IMR-90 (cell line): ENCODE measurements at regions not wholly inside any gene's neighbourhood (a gene's known extent, or its start where the extent isn't known, plus 50 kb on each side); places are given as distances from the start of the nearest gene placed in this dataset.

Experiments
- ATAC-seq: fragments of 200-7000 bp; cut with Tn5 transposase; 2 replicates; pipeline ENCODE4 v1.9.1; 2020; ENCODE audit warnings: low read depth, mild to moderate bottlenecking, moderate library complexity
- BruUV-seq: library from RNA; stranded (reverse); fragments of 400-500 nt; replicated peaks from 2 replicates; lab custom pipeline; 2021; lab: Mats Ljungman, UMichigan
- CTCF ChIA-PET: fragments of 300-600 bp; formaldehyde crosslinking; extraction: SDS; loops from one replicate; lab custom pipeline; 2021; ENCODE audit warnings: antibody characterized with exemption; lab: Yijun Ruan, JAX
- POLR2A ChIA-PET: fragments of 300-600 bp; sonication (Branson Sonifier 250); formaldehyde crosslinking; loops from one replicate; lab custom pipeline; 2022; ENCODE audit warnings: antibody characterized with exemption; ENCODE audit not compliant: unreplicated experiment; lab: Charles Lee
- DNase-seq: peaks from one replicate; pipeline ENCODE4 v3.0.0; 2013
- H2AFZ ChIP-seq: replicated peaks from 2 replicates; pipeline ENCODE3; 2013; ENCODE audit warnings: low read length, mild to moderate bottlenecking; ENCODE audit not compliant: poor library complexity
- H2AK5ac ChIP-seq: 2 replicates; pipeline ENCODE4 v1.6.1; 2013; ENCODE audit warnings: low read depth, low read length, inconsistent platforms
- H2AK9ac ChIP-seq: replicated peaks from 2 replicates; pipeline ENCODE3; 2013; ENCODE audit warnings: mild to moderate bottlenecking, low read depth, low read length, moderate library complexity; ENCODE audit not compliant: poor library complexity
- H2BK120ac ChIP-seq: 2 replicates; pipeline ENCODE4 v1.6.1; 2013; ENCODE audit warnings: low read depth, low read length, inconsistent platforms
- H2BK15ac ChIP-seq: 3 replicates; pipeline ENCODE4 v1.6.1; 2013; ENCODE audit warnings: low read depth, low read length, inconsistent platforms
- H2BK20ac ChIP-seq: 2 replicates; pipeline ENCODE4 v1.6.1; 2013; ENCODE audit warnings: low read depth, mild to moderate bottlenecking, inconsistent platforms, low read length, moderate library complexity
- H2BK5ac ChIP-seq: 2 replicates; pipeline ENCODE4 v1.6.1; 2013; ENCODE audit warnings: mild to moderate bottlenecking, low read depth, low read length, inconsistent platforms; ENCODE audit not compliant: poor library complexity, severe bottlenecking
- H3K14ac ChIP-seq: replicated peaks from 2 replicates; pipeline ENCODE4 v1.6.1; 2013; ENCODE audit warnings: low read depth, low read length, inconsistent platforms
- H3K18ac ChIP-seq: 2 replicates; pipeline ENCODE4 v1.6.1; 2013; ENCODE audit warnings: low read depth, low read length, control low read depth
- H3K23ac ChIP-seq: 2 replicates; pipeline ENCODE4 v1.6.1; 2013; ENCODE audit warnings: low read depth, low read length, inconsistent platforms
- H3K27ac ChIP-seq: 2 replicates; pipeline ENCODE4 v1.5.1; 2013; ENCODE audit warnings: mild to moderate bottlenecking, control low read depth, low read length; ENCODE audit not compliant: insufficient read depth
- H3K27me3 ChIP-seq: 2 replicates; pipeline ENCODE4 v1.6.1; 2013; ENCODE audit warnings: low read length; ENCODE audit not compliant: control insufficient read depth, insufficient read depth
- H3K36me3 ChIP-seq: 2 replicates; pipeline ENCODE4 v1.6.1; 2013; ENCODE audit warnings: low read length, mixed read lengths; ENCODE audit not compliant: control insufficient read depth, insufficient read depth
- H3K4ac ChIP-seq: 2 replicates; pipeline ENCODE4 v1.6.1; 2013; ENCODE audit warnings: low read depth, low read length, inconsistent platforms
- H3K4me1 ChIP-seq: 2 replicates; pipeline ENCODE4 v1.6.1; 2013; ENCODE audit warnings: low read length, mixed read lengths; ENCODE audit not compliant: control insufficient read depth, insufficient read depth
- H3K4me2 ChIP-seq: 2 replicates; pipeline ENCODE4 v1.6.1; 2013; ENCODE audit warnings: low read depth, mild to moderate bottlenecking, control low read depth, low read length, moderate library complexity
- H3K4me3 ChIP-seq: 2 replicates; pipeline ENCODE4 v1.5.1; 2013; ENCODE audit warnings: low read depth, mild to moderate bottlenecking, control low read depth, low read length, moderate library complexity; ENCODE audit not compliant: insufficient read depth
- H3K56ac ChIP-seq: 2 replicates; pipeline ENCODE4 v1.6.1; 2013; ENCODE audit warnings: low read length, inconsistent platforms; ENCODE audit not compliant: insufficient read depth; ENCODE audit errors: extremely low read depth
- H3K79me1 ChIP-seq, 2 experiments: 2 replicates each; pipeline ENCODE4 v1.6.1; 2013; ENCODE audit warnings: low read length in 2 of 2, inconsistent platforms in 1 of 2, low read depth in 1 of 2
- H3K9ac ChIP-seq: 2 replicates; pipeline ENCODE4 v1.6.1; 2013; ENCODE audit warnings: low read depth, low read length, control low read depth
- H3K9me1 ChIP-seq: 2 replicates; pipeline ENCODE4 v1.6.1; 2013; ENCODE audit warnings: low read length, inconsistent platforms; ENCODE audit not compliant: insufficient read depth
- H3K9me3 ChIP-seq: 2 replicates; pipeline ENCODE4 v1.6.1; 2013; ENCODE audit warnings: low read length; ENCODE audit not compliant: control insufficient read depth, insufficient read depth
- H4K20me1 ChIP-seq: 2 replicates; pipeline ENCODE4 v1.6.1; 2013; ENCODE audit warnings: low read length, inconsistent platforms; ENCODE audit not compliant: insufficient read depth
- H4K5ac ChIP-seq: 2 replicates; pipeline ENCODE4 v1.6.1; 2013; ENCODE audit warnings: mild to moderate bottlenecking, low read depth, low read length, control low read depth
- H4K8ac ChIP-seq, 2 experiments: 2 replicates each; pipeline ENCODE4 v1.6.1; 2013; ENCODE audit warnings: low read depth in 2 of 2, low read length in 2 of 2, control low read depth in 1 of 2, inconsistent platforms in 1 of 2
- H4K91ac ChIP-seq: 2 replicates; pipeline ENCODE4 v1.6.1; 2013; ENCODE audit warnings: low read depth, low read length, inconsistent platforms; ENCODE audit not compliant: insufficient read depth
- CEBPB ChIP-seq: IDR thresholded peaks from 2 replicates; pipeline ENCODE4 v1.6.1; 2012; ENCODE audit warnings: low read depth, low read length, improper control_type of control experiment
- RFX5 ChIP-seq: IDR thresholded peaks from 2 replicates; pipeline ENCODE4 v1.8.0; 2012; ENCODE audit warnings: low read depth, mild to moderate bottlenecking, low read length, moderate library complexity
- WGBS, 2 experiments: methylation state at CpG; one replicate each; pipeline versions ENCODE4 v1.1.5 to v1.1.7; 2013; ENCODE audit warnings: missing lambda C conversion rate in 2 of 2; ENCODE audit not compliant: insufficient read length in 1 of 2; ENCODE audit errors: extremely low coverage in 2 of 2; 5-methylcytosine and 5-hydroxymethylcytosine counted together
- dilution Hi-C: fragments of 300-500 bp; cut with HindIII; formaldehyde crosslinking; loops from one replicate; pipeline ENCODE4 v1.14.3; 2018; ENCODE audit warnings: low sequenced_read_pairs; ENCODE audit not compliant: unreplicated experiment
- in situ Hi-C: fragments of 300-500 bp; cut with MboI; formaldehyde crosslinking; loops from 3 replicates; pipeline ENCODE4 v1.14.3; 2019; ENCODE audit warnings: low sequenced_read_pairs, inconsistent platforms, mixed read lengths
- intact Hi-C: fragments of 100-400 bp; cut with micrococcal nuclease; formaldehyde crosslinking; loops from 2 replicates; pipeline ENCODE4 v1.10.0; 2022
- TF ChIP-seq, protein P1 (sequence below): fragments of 150-350 bp; IDR thresholded peaks from 2 replicates; pipeline ENCODE4 v1.6.1; 2017; ENCODE audit warnings: mild to moderate bottlenecking, antibody characterized with exemption, low read length, low read depth

DNA sequence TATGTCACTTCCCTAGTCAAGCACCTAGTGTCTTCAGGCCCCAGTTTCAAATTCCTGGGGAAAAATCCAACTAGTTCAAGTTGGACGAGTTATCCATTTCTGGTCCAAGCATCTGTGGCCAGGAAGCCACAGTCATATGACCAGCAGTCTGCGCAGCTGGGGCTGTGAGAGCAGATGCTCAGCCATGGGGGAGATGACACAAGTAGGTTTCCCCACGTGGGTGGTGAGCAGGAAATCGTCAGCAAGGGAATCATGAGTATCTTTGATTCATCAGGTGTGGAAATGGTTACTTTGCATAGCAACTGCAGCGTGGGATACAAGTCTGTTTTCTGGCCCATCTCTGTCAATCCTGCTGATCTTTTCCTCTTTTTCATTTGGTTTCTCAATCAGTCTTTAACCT lies 185.3 kb downstream of the C11orf91 start:
- POLR2A ChIA-PET, result interaction anchor here (0.6 kb wide), 1 partner anchor 14 kb away, joined by 3 read pairs; no protein-coding TSS in a partner anchor
- Histone ChIP-seq H3K4me1 (no peaks in the 10 kb centered on the region), H4K91ac (no peak overlapping the region), H3K27me3 (no peaks in the 10 kb centered on the region), H2AK9ac (no peak overlapping the region), H3K4ac (no peak overlapping the region), H2BK15ac (no peak overlapping the region), H3K56ac (no peak overlapping the region), H3K4me2 (no peak overlapping the region), H2BK5ac (no peak overlapping the region), H3K23ac (no peak overlapping the region), H2AK5ac (no peak overlapping the region), H3K36me3 (no peaks in the 10 kb centered on the region), H3K14ac (no peak overlapping the region), H3K79me1 (peaks cover 0 to 8% of the 10 kb centered on the region in 2 experiments; a peak in 1 of 4 replicates), H3K18ac (no peak overlapping the region), H4K8ac (no peak overlapping the region), H3K4me3 (no peak overlapping the region), H3K9ac (no peak overlapping the region), H4K5ac (no peak overlapping the region), H2BK20ac (no peak overlapping the region), H2AFZ (no peak overlapping the region), H2BK120ac (no peak overlapping the region), H3K9me3 (no peaks in the 10 kb centered on the region), H3K9me1 (0 out of 2 replicates have a peak, but pooled peaks cover 2% of the 10 kb centered on the region), H3K27ac (no peak overlapping the region), H4K20me1 (no peaks in the 10 kb centered on the region)
- ATAC-seq, result no peak
- no TSS peak for BruUV-seq
- TF ChIP-seq, protein P1, sequence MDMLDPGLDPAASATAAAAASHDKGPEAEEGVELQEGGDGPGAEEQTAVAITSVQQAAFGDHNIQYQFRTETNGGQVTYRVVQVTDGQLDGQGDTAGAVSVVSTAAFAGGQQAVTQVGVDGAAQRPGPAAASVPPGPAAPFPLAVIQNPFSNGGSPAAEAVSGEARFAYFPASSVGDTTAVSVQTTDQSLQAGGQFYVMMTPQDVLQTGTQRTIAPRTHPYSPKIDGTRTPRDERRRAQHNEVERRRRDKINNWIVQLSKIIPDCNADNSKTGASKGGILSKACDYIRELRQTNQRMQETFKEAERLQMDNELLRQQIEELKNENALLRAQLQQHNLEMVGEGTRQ, result peak; percentile 47
- TF ChIP-seq CEBPB (no peak), RFX5 (peak; percentile 47; the same call in 1 of the 2 replicates)
- CTCF ChIA-PET, result no interaction called here
- peak; percentile 76 for DNase-seq
- intact Hi-C loops, result no loop called here
- in situ Hi-C loops, result no loop called here
- dilution Hi-C loops, result no loop called here
- WGBS, 2 experiments, result 52% methylated on average over 2 of the region's 5 CpGs; no CpG with 5 or more reads in 1 of the 2 experiments
